ENCODE measurements at regions not wholly inside any gene's neighbourhood (a gene's known extent, or its start where the extent isn't known, plus 50 kb on each side); places are given as distances from the start of the nearest gene placed in this dataset.

- Histone ChIP-seq H4K20me1 (ENCODE audit: insufficient read depth, low read length, poor library complexity, severe bottlenecking) (no peaks in the 10 kb centered on the region), H3K4me1 (ENCODE audit: insufficient read depth, low read length, poor library complexity, severe bottlenecking) (no peaks in the 10 kb centered on the region), H3K36me3 (ENCODE audit: insufficient read depth, low read length) (no peaks in the 10 kb centered on the region), H3K4me2 (ENCODE audit: low read depth, low read length, poor library complexity, severe bottlenecking) (no peak overlapping the region), H2AFZ (ENCODE audit: low read length) (no peak overlapping the region), H3K4me3 (ENCODE audit: low read length, poor library complexity, severe bottlenecking) (no peak overlapping the region), H3F3A (ENCODE audit: low read depth) (no peaks in the 10 kb centered on the region), H3K79me2 (ENCODE audit: insufficient read depth, low read length) (no peaks in the 10 kb centered on the region), H3K9me3 (ENCODE audit: insufficient read depth, low read depth, low read length) (no peaks in the 10 kb centered on the region), H3K27me3 (ENCODE audit: insufficient read depth, low read length, poor library complexity, severe bottlenecking) (no peaks in the 10 kb centered on the region), H3K9ac (ENCODE audit: low read depth, low read length, poor library complexity, severe bottlenecking) (no peak overlapping the region), H3K9me2 (replicated peaks; ENCODE audit: low read depth, low read length) (no peaks in the 10 kb centered on the region)
- TF ChIP-seq EZH2phosphoT487 (IDR thresholded peaks at IDR 0.05; ENCODE audit: borderline replicate concordance) (no peak), CTCF (conservative IDR thresholded peaks at IDR 0.05; ENCODE audit: low read length) (no peak)
These were observed 139.8 kb upstream of the PTBP2 start for GRCh38 chr1:96581772-96582171.

- H3K4me3 ChIP-seq (ENCODE audit: low read length, poor library complexity, severe bottlenecking): no peak overlapping the region
- no peaks in the 10 kb centered on the region for H3K9me3 ChIP-seq (ENCODE audit: insufficient read depth, low read depth, low read length)
- no peaks in the 10 kb centered on the region for H4K20me1 ChIP-seq (ENCODE audit: insufficient read depth, low read length, poor library complexity, severe bottlenecking)
- no peaks in the 10 kb centered on the region for H3K79me2 ChIP-seq (ENCODE audit: insufficient read depth, low read length)
- peaks cover 4% of the 10 kb centered on the region for H3K4me1 ChIP-seq (ENCODE audit: insufficient read depth, low read length, poor library complexity, severe bottlenecking)
- no peak overlapping the region for H3K9ac ChIP-seq (ENCODE audit: low read depth, low read length, poor library complexity, severe bottlenecking)
- no peak overlapping the region for H3K4me2 ChIP-seq (ENCODE audit: low read depth, low read length, poor library complexity, severe bottlenecking)
- no peak for TF ChIP-seq EZH2phosphoT487 (IDR thresholded peaks at IDR 0.05; ENCODE audit: borderline replicate concordance)
- TF ChIP-seq CTCF (conservative IDR thresholded peaks at IDR 0.05; ENCODE audit: low read length): no peak
- H3F3A ChIP-seq (ENCODE audit: low read depth): no peaks in the 10 kb centered on the region
- no peaks in the 10 kb centered on the region for H3K36me3 ChIP-seq (ENCODE audit: insufficient read depth, low read length)
- H2AFZ ChIP-seq (ENCODE audit: low read length): no peak overlapping the region
- H3K9me2 ChIP-seq (replicated peaks; ENCODE audit: low read depth, low read length): no peaks in the 10 kb centered on the region
- H3K27me3 ChIP-seq (ENCODE audit: insufficient read depth, low read length, poor library complexity, severe bottlenecking): no peaks in the 10 kb centered on the region
These were observed 137.7 kb upstream of the PTBP2 start for GRCh38 chr1:96583903-96584302.

- H3K4me1 ChIP-seq (ENCODE audit: insufficient read depth, low read length, poor library complexity, severe bottlenecking): peaks cover 4% of the 10 kb centered on the region
- TF ChIP-seq CTCF (conservative IDR thresholded peaks at IDR 0.05; ENCODE audit: low read length): no peak
- no peaks in the 10 kb centered on the region for H3K9me2 ChIP-seq (replicated peaks; ENCODE audit: low read depth, low read length)
- no peaks in the 10 kb centered on the region for H4K20me1 ChIP-seq (ENCODE audit: insufficient read depth, low read length, poor library complexity, severe bottlenecking)
- no peaks in the 10 kb centered on the region for H3K79me2 ChIP-seq (ENCODE audit: insufficient read depth, low read length)
- no peak overlapping the region for H3K9ac ChIP-seq (ENCODE audit: low read depth, low read length, poor library complexity, severe bottlenecking)
- no peaks in the 10 kb centered on the region for H3K36me3 ChIP-seq (ENCODE audit: insufficient read depth, low read length)
- H3F3A ChIP-seq (ENCODE audit: low read depth): no peaks in the 10 kb centered on the region
- H3K4me3 ChIP-seq (ENCODE audit: low read length, poor library complexity, severe bottlenecking): no peak overlapping the region
- H3K27me3 ChIP-seq (ENCODE audit: insufficient read depth, low read length, poor library complexity, severe bottlenecking): no peaks in the 10 kb centered on the region
- no peaks in the 10 kb centered on the region for H3K9me3 ChIP-seq (ENCODE audit: insufficient read depth, low read depth, low read length)
- H3K4me2 ChIP-seq (ENCODE audit: low read depth, low read length, poor library complexity, severe bottlenecking): no peak overlapping the region
- H2AFZ ChIP-seq (ENCODE audit: low read length): no peak overlapping the region
These were observed 134.4 kb upstream of the PTBP2 start for GRCh38 chr1:96587222-96587621.
